Ishikawa (cell line): ENCODE measurements at regions not wholly inside any gene's neighbourhood (a gene's known extent, or its start where the extent isn't known, plus 50 kb on each side); places are given as distances from the start of the nearest gene placed in this dataset.

Source experiments
- CREB1 ChIP-seq: IDR thresholded peaks from 2 replicates; pipeline ENCODE4 v1.6.1; 2012; ENCODE audit warnings: low read depth
- EP300 ChIP-seq: IDR thresholded peaks from 2 replicates; pipeline ENCODE4 v1.6.1; 2012; ENCODE audit warnings: borderline replicate concordance
- NFIC ChIP-seq: IDR thresholded peaks from 2 replicates; pipeline ENCODE4 v1.6.1; 2012
- RAD21 ChIP-seq: IDR thresholded peaks from 2 replicates; pipeline ENCODE4 v1.6.1; 2012; ENCODE audit warnings: low read depth
- TAF1 ChIP-seq: IDR thresholded peaks from 2 replicates; pipeline ENCODE4 v1.6.1; 2012; ENCODE audit warnings: low read depth, mild to moderate bottlenecking
- TEAD4 ChIP-seq: IDR thresholded peaks from 2 replicates; pipeline ENCODE4 v1.6.1; 2012
- USF1 ChIP-seq: IDR thresholded peaks from 2 replicates; pipeline ENCODE4 v1.6.1; 2012
- ZBTB7A ChIP-seq: IDR thresholded peaks from 2 replicates; pipeline ENCODE4 v1.6.1; 2012; ENCODE audit warnings: low read depth

GRCh38 chr4:125750828-125751466 is 436.2 kb downstream of the FAT4 start:
- TF ChIP-seq NFIC (no peak), EP300 (no peak), CREB1 (no peak), RAD21 (peak; percentile 60), ZBTB7A (no peak), USF1 (no peak), TEAD4 (no peak), TAF1 (no peak)
